GM23248 (cell line): ENCODE measurements at regions not wholly inside any gene's neighbourhood (a gene's known extent, or its start where the extent isn't known, plus 50 kb on each side); places are given as distances from the start of the nearest gene placed in this dataset.

ENCODE experiments used
- DNase-seq: peaks from one replicate; pipeline ENCODE4 v3.0.0-alpha.2; 2015
- H2AFZ ChIP-seq: fragments of 200-600 bp; sonication (generic); 2 replicates; pipeline ENCODE4 v1.6.1; 2016; ENCODE audit warnings: antibody characterized with exemption
- H3F3A ChIP-seq: fragments of 200-600 bp; sonication (generic); 2 replicates; pipeline ENCODE4 v1.6.1; 2016; ENCODE audit warnings: mild to moderate bottlenecking, antibody characterized with exemption, mixed run types; ENCODE audit not compliant: insufficient read depth
- H3K27ac ChIP-seq: fragments of 200-600 bp; sonication (generic); 2 replicates; pipeline ENCODE4 v1.5.1; 2016; ENCODE audit warnings: mild to moderate bottlenecking
- H3K27me3 ChIP-seq: fragments of 200-600 bp; sonication (generic); replicated peaks from 2 replicates; pipeline ENCODE4 v1.6.1; 2016; ENCODE audit warnings: mild to moderate bottlenecking; ENCODE audit not compliant: insufficient read depth
- H3K36me3 ChIP-seq: fragments of 200-600 bp; sonication (generic); 2 replicates; pipeline ENCODE4 v1.6.1; 2016; ENCODE audit warnings: low read depth, mild to moderate bottlenecking
- H3K4me1 ChIP-seq: fragments of 200-600 bp; sonication (generic); 2 replicates; pipeline ENCODE4 v1.6.1; 2016; ENCODE audit warnings: mild to moderate bottlenecking; ENCODE audit not compliant: insufficient read depth
- H3K4me2 ChIP-seq: fragments of 200-600 bp; sonication (generic); one replicate; pipeline ENCODE4 v1.6.1; 2016; ENCODE audit warnings: mild to moderate bottlenecking; ENCODE audit not compliant: unreplicated experiment
- H3K4me3 ChIP-seq: fragments of 200-600 bp; sonication (generic); 2 replicates; pipeline ENCODE4 v1.5.1; 2016; ENCODE audit warnings: mild to moderate bottlenecking
- H3K79me2 ChIP-seq: fragments of 200-600 bp; sonication (generic); 2 replicates; pipeline ENCODE4 v1.6.1; 2016; ENCODE audit warnings: mild to moderate bottlenecking; ENCODE audit not compliant: insufficient read depth
- H3K9ac ChIP-seq: fragments of 200-600 bp; sonication (generic); 2 replicates; pipeline ENCODE4 v1.6.1; 2016; ENCODE audit warnings: mild to moderate bottlenecking
- H3K9me2 ChIP-seq: fragments of 200-600 bp; sonication (generic); 2 replicates; pipeline ENCODE4 v1.6.1; 2016; ENCODE audit warnings: mixed run types, mild to moderate bottlenecking, moderate library complexity; ENCODE audit not compliant: insufficient read depth
- H3K9me3 ChIP-seq: fragments of 200-600 bp; sonication (generic); one replicate; pipeline ENCODE4 v1.6.1; 2017; ENCODE audit warnings: low read depth
- H4K20me1 ChIP-seq: fragments of 200-600 bp; sonication (generic); 2 replicates; pipeline ENCODE4 v1.6.0; 2016; ENCODE audit not compliant: insufficient read depth
- EZH2 ChIP-seq: fragments of 200-600 bp; sonication (generic); IDR thresholded peaks from 2 replicates; pipeline ENCODE4 v1.6.1; 2018; ENCODE audit warnings: antibody characterized with exemption, mild to moderate bottlenecking; ENCODE audit not compliant: insufficient read depth, poor library complexity, severe bottlenecking
- EZH2phosphoT487 ChIP-seq: fragments of 200-600 bp; sonication (generic); IDR thresholded peaks from 2 replicates; pipeline ENCODE4 v1.6.1; 2018; ENCODE audit warnings: antibody characterized with exemption, moderate library complexity, mild to moderate bottlenecking, low read depth; ENCODE audit not compliant: insufficient read depth
- WGBS, 2 experiments: methylation state at CpG; one replicate each; pipeline ENCODE4 v1.1.6; 2015 to 2017; ENCODE audit warnings: low lambda C conversion rate in 2 of 2, low coverage in 1 of 2; ENCODE audit errors: missing lambda C conversion rate in 2 of 2; 5-methylcytosine and 5-hydroxymethylcytosine counted together
- in situ Hi-C: fragments of 300-500 bp; cut with MboI; formaldehyde crosslinking; loops from 2 replicates; pipeline ENCODE4 v1.15.0; 2020

DNA sequence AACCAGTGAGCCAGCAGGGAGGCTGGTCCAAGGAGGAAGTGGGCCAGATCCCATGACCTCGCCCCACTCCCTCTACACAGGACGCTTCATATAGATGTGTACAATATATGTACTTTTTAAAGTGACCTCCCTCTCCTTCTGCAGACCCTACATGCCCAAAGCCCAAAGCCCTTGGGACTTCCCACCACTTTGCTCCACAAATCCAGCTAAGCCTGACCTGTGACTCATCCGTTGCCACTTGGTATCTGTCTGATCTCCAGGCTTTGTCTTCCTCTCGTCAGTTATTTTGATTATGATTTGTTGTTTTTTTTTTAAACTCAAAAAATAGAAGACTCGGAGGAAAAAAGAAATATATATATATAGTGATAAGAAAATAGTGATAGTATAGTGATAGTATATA, 470.8 kb downstream of the KCNJ3 start:
- Histone ChIP-seq H3F3A (no peaks in the 10 kb centered on the region), H3K36me3 (no peaks in the 10 kb centered on the region), H3K9me3 (no peaks in the 10 kb centered on the region), H4K20me1 (no peaks in the 10 kb centered on the region), H3K79me2 (no peaks in the 10 kb centered on the region), H3K27ac (no peak overlapping the region), H3K9me2 (no peaks in the 10 kb centered on the region), H3K4me2 (no peak overlapping the region), H3K4me1 (no peaks in the 10 kb centered on the region), H3K4me3 (no peak overlapping the region), H3K9ac (no peak overlapping the region), H2AFZ (no peak overlapping the region), H3K27me3 (no peaks in the 10 kb centered on the region)
- no peak for DNase-seq
- in situ Hi-C loops = no loop called here
- TF ChIP-seq EZH2phosphoT487 = no peak
- TF ChIP-seq EZH2 = no peak
- 45 to 46% methylated on average over 5 of the region's 5 CpGs for WGBS, 2 experiments

DNA sequence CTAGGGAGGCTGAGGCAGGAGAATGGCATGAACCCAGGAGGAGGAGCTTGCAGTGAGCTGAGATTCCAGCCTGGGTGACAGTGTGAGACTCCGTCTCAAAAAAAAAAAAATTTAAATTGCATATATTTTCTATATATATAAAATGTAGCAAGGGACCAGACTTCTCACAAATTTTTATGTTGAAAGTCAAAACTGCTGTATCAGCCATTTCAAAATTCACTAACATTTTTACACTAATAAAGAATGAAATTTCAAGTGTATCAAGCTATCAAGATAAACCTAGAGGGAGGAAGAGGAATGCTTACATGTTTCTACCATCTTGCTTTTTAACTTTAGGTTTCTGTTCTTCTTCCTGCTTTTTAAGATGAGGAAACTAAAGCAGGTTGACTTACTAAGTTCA, 464.0 kb downstream of the KCNJ3 start:
- H4K20me1 ChIP-seq = no peaks in the 10 kb centered on the region
- WGBS, 2 experiments = 20 to 25% methylated on average over 1 of the region's 1 CpG
- in situ Hi-C loops = no loop called here
- H3K27ac ChIP-seq = no peak overlapping the region
- H3K4me1 ChIP-seq = no peaks in the 10 kb centered on the region
- no peaks in the 10 kb centered on the region for H3K9me3 ChIP-seq
- H3K9ac ChIP-seq = no peak overlapping the region
- H3K4me2 ChIP-seq = no peak overlapping the region
- H2AFZ ChIP-seq = no peak overlapping the region
- H3K79me2 ChIP-seq = no peaks in the 10 kb centered on the region
- TF ChIP-seq EZH2phosphoT487 (no peak), EZH2 (no peak)
- no peaks in the 10 kb centered on the region for H3K9me2 ChIP-seq
- H3K36me3 ChIP-seq = no peaks in the 10 kb centered on the region
- H3K27me3 ChIP-seq = no peaks in the 10 kb centered on the region
- H3K4me3 ChIP-seq = no peak overlapping the region
- DNase-seq = no peak
- H3F3A ChIP-seq = no peaks in the 10 kb centered on the region

DNA sequence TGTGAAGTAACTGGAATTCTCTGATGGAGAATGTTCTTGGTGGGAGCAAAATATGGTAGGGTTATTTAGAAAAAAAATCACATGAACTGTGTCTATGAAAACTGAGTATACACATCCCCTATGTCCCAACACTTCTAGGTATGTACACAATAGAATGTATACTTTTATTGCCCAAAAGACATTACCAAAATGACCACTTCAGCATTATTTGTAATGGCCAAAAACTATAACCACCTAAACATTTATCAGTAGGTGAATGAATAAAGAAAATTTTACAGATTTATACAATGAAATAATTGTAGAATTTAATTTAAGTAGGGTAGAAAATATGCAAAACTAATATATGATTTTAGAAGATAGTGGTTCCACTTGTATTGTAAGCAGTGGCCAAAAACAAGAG, 462.8 kb downstream of the KCNJ3 start:
- Histone ChIP-seq H4K20me1 (no peaks in the 10 kb centered on the region), H3K27me3 (no peaks in the 10 kb centered on the region), H3K79me2 (no peaks in the 10 kb centered on the region), H3K9me3 (no peaks in the 10 kb centered on the region), H3K4me1 (no peaks in the 10 kb centered on the region), H2AFZ (no peak overlapping the region), H3K9me2 (no peaks in the 10 kb centered on the region), H3K4me2 (no peak overlapping the region), H3F3A (no peaks in the 10 kb centered on the region), H3K9ac (no peak overlapping the region), H3K4me3 (no peak overlapping the region), H3K36me3 (no peaks in the 10 kb centered on the region), H3K27ac (no peak overlapping the region)
- TF ChIP-seq EZH2phosphoT487 (no peak), EZH2 (no peak)
- in situ Hi-C loops = no loop called here
- DNase-seq = no peak

DNA sequence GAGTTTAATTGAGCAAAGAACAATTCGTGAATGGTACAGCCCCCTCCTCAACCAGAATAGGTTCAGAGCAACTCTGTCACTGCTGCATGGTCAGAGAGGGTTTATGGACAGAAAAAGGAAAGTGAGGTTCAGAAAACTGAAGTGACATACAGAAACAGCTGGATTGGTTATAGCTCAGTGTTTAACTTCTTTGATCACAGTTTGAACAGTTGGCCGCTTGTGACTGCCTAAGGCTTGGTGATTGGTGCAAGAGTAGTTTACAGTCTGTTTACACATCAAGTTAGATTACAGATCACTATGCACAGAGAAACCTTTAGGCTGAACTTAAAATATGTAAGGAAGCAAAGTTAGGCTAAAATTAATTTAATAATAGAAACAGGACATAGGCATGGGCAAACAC, 459.2 kb downstream of the KCNJ3 start:
- in situ Hi-C loops = no loop called here
- Histone ChIP-seq H3K9me3 (no peaks in the 10 kb centered on the region), H3K9ac (no peak overlapping the region), H3K36me3 (no peaks in the 10 kb centered on the region), H3K4me1 (no peaks in the 10 kb centered on the region), H3K9me2 (no peaks in the 10 kb centered on the region), H3K79me2 (no peaks in the 10 kb centered on the region), H3K4me3 (no peak overlapping the region), H3K27me3 (no peaks in the 10 kb centered on the region), H3K27ac (no peak overlapping the region), H4K20me1 (no peaks in the 10 kb centered on the region), H2AFZ (no peak overlapping the region), H3K4me2 (no peak overlapping the region), H3F3A (no peaks in the 10 kb centered on the region)
- WGBS, 2 experiments = 0 to 3% methylated on average over 2 of the region's 2 CpGs
- TF ChIP-seq EZH2phosphoT487 (no peak), EZH2 (no peak)
- no peak for DNase-seq

DNA sequence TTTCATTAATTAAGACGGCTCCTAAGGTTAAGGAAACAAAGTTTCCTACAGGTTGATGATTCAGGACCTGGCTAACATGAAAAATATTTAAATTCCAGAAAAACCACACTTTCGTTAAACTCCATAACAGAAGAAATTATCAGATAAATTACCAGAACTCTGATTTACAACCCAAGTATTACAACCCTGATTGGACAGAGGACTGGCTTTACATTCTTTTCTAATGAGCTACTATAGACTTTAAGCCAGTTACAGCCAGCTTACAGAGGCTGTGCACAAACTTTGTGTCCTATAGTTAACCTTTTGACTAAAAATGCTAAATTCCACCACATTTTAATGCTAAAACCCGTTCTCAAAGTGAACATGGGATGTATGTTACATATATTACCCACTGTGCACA, 458.6 kb downstream of the KCNJ3 start:
- TF ChIP-seq EZH2phosphoT487 (no peak), EZH2 (no peak)
- Histone ChIP-seq H3K9me3 (no peaks in the 10 kb centered on the region), H3F3A (no peaks in the 10 kb centered on the region), H3K9ac (no peak overlapping the region), H3K4me1 (no peaks in the 10 kb centered on the region), H3K27ac (no peak overlapping the region), H3K27me3 (no peaks in the 10 kb centered on the region), H3K79me2 (no peaks in the 10 kb centered on the region), H3K9me2 (no peaks in the 10 kb centered on the region), H3K36me3 (no peaks in the 10 kb centered on the region), H3K4me3 (no peak overlapping the region), H4K20me1 (no peaks in the 10 kb centered on the region), H3K4me2 (no peak overlapping the region), H2AFZ (no peak overlapping the region)
- 2 to 3% methylated on average over 3 of the region's 3 CpGs for WGBS, 2 experiments
- in situ Hi-C loops = no loop called here
- no peak for DNase-seq
